ENCODE measurements at regions not wholly inside any gene's neighbourhood (a gene's known extent, or its start where the extent isn't known, plus 50 kb on each side); places are given as distances from the start of the nearest gene placed in this dataset.

GRCh38 chr5:106699198-106699597, 971.5 kb downstream of the EFNA5 start:
- no peak for TF ChIP-seq MAX (IDR thresholded peaks at IDR 0.05; ENCODE audit: low read depth)
- no peak for TF ChIP-seq CTCF (IDR thresholded peaks at IDR 0.05)
- TF ChIP-seq POLR2AphosphoS5 (IDR thresholded peaks at IDR 0.05; ENCODE audit: low read depth, low read length), result no peak
- TF ChIP-seq RAD21 (IDR thresholded peaks at IDR 0.05; ENCODE audit: low read length), result no peak
- no peak for TF ChIP-seq TAF1 (IDR thresholded peaks at IDR 0.05; ENCODE audit: borderline replicate concordance, low read depth, low read length)
- no peak for TF ChIP-seq FOXJ3 (CRISPR knock-in tag; IDR thresholded peaks at IDR 0.05)
- TF ChIP-seq EP300 (IDR thresholded peaks at IDR 0.05; ENCODE audit: borderline replicate concordance in 1 of 2, low read depth in 1 of 2, low read length in 1 of 2), result no peak
- TF ChIP-seq YY1 (IDR thresholded peaks at IDR 0.05; ENCODE audit: low read depth), result no peak
- no peak for TF ChIP-seq MEF2A (IDR thresholded peaks at IDR 0.05; ENCODE audit: borderline replicate concordance, low read depth)
- TF ChIP-seq SIN3A (IDR thresholded peaks at IDR 0.05; ENCODE audit: borderline replicate concordance, low read depth, low read length), result no peak
- no peak for TF ChIP-seq CHD2 (IDR thresholded peaks at IDR 0.05; ENCODE audit: low read length, partially characterized antibody)
